GM18508 (cell line): ENCODE measurements at regions not wholly inside any gene's neighbourhood (a gene's known extent, or its start where the extent isn't known, plus 50 kb on each side); places are given as distances from the start of the nearest gene placed in this dataset.
"Not testable (repeated sequence)": the region's sequence is repeated elsewhere in the genome, so short reads cannot be mapped to it uniquely, and the experiment has no call there.

Experiments
- ATAC-seq: cut with Tn5 transposase; IDR thresholded peaks from one replicate; pipeline ENCODE4 v1.9.1; 2021; ENCODE audit warnings: moderate number of reproducible peaks; ENCODE audit not compliant: insufficient read depth, unreplicated experiment

- ATAC-seq: no peak
Measured at GRCh38 chr5:127133071-127133470, 59.8 kb upstream of the C5orf63 start.

- ATAC-seq: no peak
Measured at GRCh38 chr5:127136908-127137307, 63.6 kb upstream of the C5orf63 start.

- no peak for ATAC-seq
Measured at GRCh38 chr5:127143722-127144121, 70.4 kb upstream of the C5orf63 start.

GRCh38 chr5:127153031-127153430, 79.7 kb upstream of the C5orf63 start:
- ATAC-seq: no peak

DNA sequence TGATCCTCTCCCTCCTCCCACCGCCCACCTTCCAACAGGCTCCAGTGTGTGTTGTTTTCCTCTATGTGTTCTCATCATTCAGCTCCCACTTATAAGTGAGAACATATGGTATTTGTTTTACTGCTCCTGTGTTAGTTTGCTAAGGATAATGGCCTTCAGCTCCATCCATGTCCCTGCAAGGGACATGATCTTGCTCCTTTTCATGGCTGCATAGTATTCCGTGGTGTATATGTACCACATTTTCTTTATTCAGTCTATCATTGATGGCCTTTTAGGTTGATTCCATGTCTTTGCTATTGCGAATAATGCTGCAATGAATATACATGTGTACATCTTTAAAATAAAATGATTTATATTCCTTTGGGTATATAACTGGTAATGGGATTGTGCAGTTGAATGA, 80.2 kb upstream of the C5orf63 start:
- no peak for ATAC-seq

- ATAC-seq: no peak
Measured at GRCh38 chr5:127163750-127164149, 90.4 kb upstream of the C5orf63 start.

DNA sequence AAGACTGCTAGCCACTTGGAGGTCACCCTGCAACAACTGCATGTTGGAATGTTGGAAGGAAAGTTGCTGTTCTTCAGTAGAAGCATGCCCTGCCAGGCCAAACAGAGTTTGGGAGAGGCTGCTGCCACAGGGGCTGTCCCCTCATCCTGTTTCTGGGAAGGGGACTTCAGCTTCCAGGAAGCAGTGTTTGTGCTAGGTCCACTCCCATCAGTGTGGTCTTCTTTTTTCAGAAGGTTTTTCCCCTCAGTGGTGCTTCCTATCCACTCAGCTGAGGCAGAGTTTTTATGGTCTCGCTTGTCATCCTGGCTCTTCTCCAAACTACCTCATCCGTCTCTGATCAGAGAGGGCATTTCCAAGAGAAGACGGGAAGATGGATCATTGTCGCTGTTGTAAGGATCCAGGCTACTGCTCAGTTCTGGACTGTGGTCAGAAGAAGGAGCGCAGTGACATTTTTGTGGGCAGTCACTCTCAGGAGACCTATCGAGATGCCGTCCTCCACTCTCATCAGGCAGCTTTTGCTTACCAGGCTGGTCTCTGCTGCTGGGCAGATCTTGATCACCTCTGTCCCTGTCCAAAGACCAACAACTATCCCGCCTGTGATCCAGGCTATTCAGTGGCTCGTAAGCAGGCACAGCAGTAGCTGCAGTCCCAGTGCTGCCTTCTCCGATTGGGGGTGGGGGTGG, 97.8 kb upstream of the C5orf63 start:
- no peak for ATAC-seq

GRCh38 chr5:127176769-127177168, 103.5 kb upstream of the C5orf63 start:
- no peak for ATAC-seq

- not testable (repeated sequence) for ATAC-seq
Measured at GRCh38 chr5:127182631-127183030, 108.0 kb upstream of the MEGF10 start.

DNA sequence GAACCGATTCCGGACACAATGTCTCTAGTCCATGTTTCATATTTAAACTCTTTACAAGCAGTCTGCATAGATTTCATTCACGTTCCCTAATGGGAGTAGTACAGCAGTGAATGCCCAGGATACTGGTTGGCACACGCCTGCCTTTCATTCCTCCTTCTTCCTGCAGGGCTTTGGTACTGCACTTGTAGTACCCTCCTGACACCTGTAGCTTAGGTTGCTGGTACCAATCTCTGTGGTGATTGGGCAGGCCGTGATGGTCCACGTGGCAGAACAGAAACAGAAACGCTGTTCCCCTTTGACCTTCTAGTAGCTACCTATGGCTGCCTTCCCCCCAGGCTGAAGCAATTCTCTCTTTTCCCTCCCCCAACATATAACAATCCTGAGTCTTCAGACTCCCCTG, 107.3 kb upstream of the MEGF10 start:
- no peak for ATAC-seq

GRCh38 chr5:127184851-127185250, 105.7 kb upstream of the MEGF10 start:
- ATAC-seq: no peak

- no peak for ATAC-seq
Measured at GRCh38 chr5:127186657-127187056, 103.9 kb upstream of the MEGF10 start.

GRCh38 chr5:127187706-127188105, 102.9 kb upstream of the MEGF10 start:
- no peak for ATAC-seq

DNA sequence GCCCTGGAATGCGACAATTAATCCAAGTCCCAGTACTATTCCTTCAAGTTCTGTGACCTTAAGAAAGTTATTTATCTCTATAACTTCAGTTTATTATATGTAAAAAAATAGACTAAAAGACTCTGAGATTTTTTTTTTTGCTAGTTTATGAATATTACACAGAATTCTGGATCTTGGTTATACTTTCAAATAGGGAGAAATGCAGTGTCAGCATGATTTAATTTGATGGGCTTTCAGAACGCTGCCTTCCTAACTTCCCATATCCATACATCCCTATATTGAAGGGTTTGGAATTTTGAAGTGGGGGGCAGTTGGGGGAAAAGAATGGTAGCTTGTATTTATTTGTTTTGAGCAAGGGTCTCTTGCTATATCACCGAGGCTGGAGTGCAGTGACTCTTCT, 98.4 kb upstream of the MEGF10 start:
- no peak for ATAC-seq

- ATAC-seq: no peak
Measured at GRCh38 chr5:127192836-127193338, 97.7 kb upstream of the MEGF10 start.

DNA sequence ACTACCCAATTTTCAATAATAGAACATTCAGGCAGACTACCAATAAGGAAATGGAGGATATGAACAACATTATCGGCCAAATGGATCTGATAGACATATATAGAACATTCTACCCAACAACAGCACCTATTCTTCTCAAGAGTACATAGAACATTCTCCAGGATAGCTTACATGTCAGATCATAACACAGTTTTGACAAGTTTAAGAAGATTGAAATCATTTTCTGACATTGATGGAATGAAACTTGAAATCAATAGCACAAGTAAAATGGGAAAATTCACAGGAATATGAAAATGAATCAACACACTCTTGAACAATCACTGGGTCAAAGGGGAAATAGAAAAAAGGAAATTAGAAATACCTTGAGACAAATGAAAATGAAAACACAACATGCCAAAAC, 94.6 kb upstream of the MEGF10 start:
- no peak for ATAC-seq

GRCh38 chr5:127197402-127198167, 93.0 kb upstream of the MEGF10 start:
- not testable (repeated sequence) for ATAC-seq

DNA sequence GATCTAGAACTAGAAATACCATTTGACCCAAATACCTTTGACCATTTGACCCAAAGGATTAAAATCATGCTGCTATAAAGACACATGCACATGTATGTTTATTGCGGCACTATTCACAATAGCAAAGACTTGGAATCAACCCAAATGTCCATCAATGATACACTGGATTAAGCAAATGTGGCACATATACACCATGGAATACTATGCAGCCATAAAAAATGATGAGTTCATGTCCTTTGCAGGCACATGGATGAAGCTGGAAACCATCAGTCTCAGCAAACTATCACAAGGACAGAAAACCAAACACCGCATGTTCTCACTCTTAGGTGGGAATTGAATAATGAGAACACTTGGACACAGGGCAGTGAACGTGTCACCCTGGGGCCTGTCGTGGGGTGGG, 87.9 kb upstream of the MEGF10 start:
- not testable (repeated sequence) for ATAC-seq

GRCh38 chr5:127203818-127204217, 86.8 kb upstream of the MEGF10 start:
- ATAC-seq: no peak

- no peak for ATAC-seq
Measured at GRCh38 chr5:127205147-127205546, 85.4 kb upstream of the MEGF10 start.

- ATAC-seq: no peak
Measured at GRCh38 chr5:127206320-127207113, 84.1 kb upstream of the MEGF10 start.
